GM23338 (cell line): ENCODE measurements at regions not wholly inside any gene's neighbourhood (a gene's known extent, or its start where the extent isn't known, plus 50 kb on each side); places are given as distances from the start of the nearest gene placed in this dataset.

Experiments used
- ATAC-seq: fragments of 200-7000 bp; cut with Tn5 transposase; 3 replicates; pipeline ENCODE4 v1.9.1; 2020
- DNase-seq: peaks from one replicate; pipeline ENCODE4 v3.0.0-alpha.2; 2015; ENCODE audit warnings: low spot score
- H2AFZ ChIP-seq: fragments of 200-600 bp; sonication (generic); 2 replicates; pipeline ENCODE4 v1.8.0; 2016; ENCODE audit warnings: antibody characterized with exemption, mild to moderate bottlenecking, moderate library complexity
- H3F3A ChIP-seq: fragments of 200-600 bp; sonication (generic); replicated peaks from 2 replicates; pipeline ENCODE4 v1.8.0; 2017; ENCODE audit warnings: antibody characterized with exemption, mixed run types, low read depth
- H3K27ac ChIP-seq: fragments of 200-600 bp; sonication (generic); 2 replicates; pipeline ENCODE4 v1.6.1; 2016; ENCODE audit warnings: low read depth
- H3K27me3 ChIP-seq: fragments of 200-600 bp; sonication (generic); 2 replicates; pipeline ENCODE4 v1.8.0; 2016; ENCODE audit warnings: mild to moderate bottlenecking, mixed run types, moderate library complexity; ENCODE audit not compliant: insufficient read depth
- H3K36me3 ChIP-seq: fragments of 200-600 bp; sonication (generic); 2 replicates; pipeline ENCODE4 v1.8.0; 2016; ENCODE audit warnings: mild to moderate bottlenecking; ENCODE audit not compliant: insufficient read depth
- H3K4me1 ChIP-seq: fragments of 200-600 bp; sonication (generic); 2 replicates; pipeline ENCODE4 v1.8.0; 2016; ENCODE audit warnings: mild to moderate bottlenecking, moderate library complexity; ENCODE audit not compliant: insufficient read depth
- H3K4me2 ChIP-seq: fragments of 200-600 bp; sonication (generic); 2 replicates; pipeline ENCODE4 v1.7.1; 2017; ENCODE audit warnings: mixed run types
- H3K4me3 ChIP-seq: fragments of 200-600 bp; sonication (generic); 2 replicates; pipeline ENCODE4 v1.6.1; 2016; ENCODE audit warnings: mixed run types
- H3K79me2 ChIP-seq: fragments of 200-600 bp; sonication (generic); replicated peaks from 2 replicates; pipeline ENCODE4 v1.8.0; 2017; ENCODE audit warnings: mild to moderate bottlenecking; ENCODE audit not compliant: insufficient read depth
- H3K9me2 ChIP-seq: fragments of 200-600 bp; sonication (generic); 2 replicates; pipeline ENCODE4 v1.8.0; 2017; ENCODE audit not compliant: insufficient read depth
- H4K20me1 ChIP-seq: fragments of 200-600 bp; sonication (generic); replicated peaks from 2 replicates; pipeline ENCODE4 v1.8.0; 2017; ENCODE audit warnings: mild to moderate bottlenecking; ENCODE audit not compliant: insufficient read depth
- H3K27ac Mint-ChIP-seq: 2 replicates; pipeline ENCODE4 v1.8.0; 2020; ENCODE audit warnings: inconsistent platforms, mild to moderate bottlenecking, moderate library complexity, mixed read lengths
- H3K27me3 Mint-ChIP-seq: 3 replicates; pipeline ENCODE4 v1.8.0; 2022; ENCODE audit warnings: low read depth, mild to moderate bottlenecking, moderate library complexity, mixed read lengths, inconsistent platforms; ENCODE audit not compliant: insufficient read depth, poor library complexity
- H3K36me3 Mint-ChIP-seq: 3 replicates; pipeline ENCODE4 v1.8.0; 2021; ENCODE audit warnings: low read depth, mild to moderate bottlenecking, inconsistent platforms, moderate library complexity, mixed read lengths
- H3K4me1 Mint-ChIP-seq: 3 replicates; pipeline ENCODE4 v1.8.0; 2020; ENCODE audit warnings: mild to moderate bottlenecking, inconsistent platforms, mixed read lengths
- H3K4me3 Mint-ChIP-seq: 3 replicates; pipeline ENCODE4 v1.8.0; 2021; ENCODE audit warnings: moderate library complexity, mild to moderate bottlenecking, inconsistent platforms, mixed read lengths
- H3K9me3 Mint-ChIP-seq: 3 replicates; pipeline ENCODE4 v1.8.0; 2020; ENCODE audit warnings: moderate library complexity, mild to moderate bottlenecking, inconsistent platforms, mixed read lengths
- CREB1 ChIP-seq: fragments of 250-450 bp; sonication (Bioruptor Pico); IDR thresholded peaks from 2 replicates; pipeline ENCODE4 v1.5.0; 2020; ENCODE audit warnings: low read depth, mild to moderate bottlenecking, moderate library complexity
- EZH2 ChIP-seq: fragments of 200-600 bp; sonication (generic); IDR thresholded peaks from one replicate; pipeline ENCODE4 v1.8.0; 2017; ENCODE audit warnings: antibody characterized with exemption, mild to moderate bottlenecking, low read depth; ENCODE audit not compliant: unreplicated experiment
- EZH2phosphoT487 ChIP-seq: fragments of 200-600 bp; sonication (generic); IDR thresholded peaks from one replicate; pipeline ENCODE4 v1.8.1; 2018; ENCODE audit warnings: antibody characterized with exemption; ENCODE audit not compliant: unreplicated experiment
- JUNB ChIP-seq: IDR thresholded peaks from one replicate; pipeline ENCODE4 v1.6.1; 2016; ENCODE audit warnings: antibody characterized with exemption; ENCODE audit not compliant: unreplicated experiment
- NANOG ChIP-seq: IDR thresholded peaks from 2 replicates; pipeline ENCODE4 v1.6.1; 2016; ENCODE audit warnings: antibody characterized with exemption, borderline replicate concordance
- POLR2AphosphoS5 ChIP-seq: IDR thresholded peaks from 2 replicates; pipeline ENCODE4 v1.6.1; 2016; ENCODE audit warnings: antibody characterized with exemption, low read depth
- REST ChIP-seq: IDR thresholded peaks from one replicate; pipeline ENCODE4 v1.6.1; 2018; ENCODE audit warnings: antibody characterized with exemption; ENCODE audit not compliant: unreplicated experiment
- STAT1 ChIP-seq: IDR thresholded peaks from one replicate; pipeline ENCODE4 v1.6.1; 2016; ENCODE audit warnings: antibody characterized with exemption; ENCODE audit not compliant: unreplicated experiment
- ZNF331 ChIP-seq: fragments of 250-450 bp; sonication (Bioruptor Pico); IDR thresholded peaks from 2 replicates; pipeline ENCODE4 v1.5.0; 2020; ENCODE audit warnings: low read depth, mild to moderate bottlenecking, moderate library complexity
- TF ChIP-seq, protein P1 (sequence below): IDR thresholded peaks from 2 replicates; pipeline ENCODE4 v1.6.1; 2016; ENCODE audit warnings: antibody characterized with exemption
- TF ChIP-seq, protein P2 (sequence below), 2 experiments: fragments of 200-600 bp in 1 of 2; sonication (generic) in 1 of 2; conservative IDR thresholded peaks; 2 replicates each; pipeline versions ENCODE4 v1.5.1 to v1.6.1; 2016 to 2017; ENCODE audit warnings: antibody characterized with exemption in 2 of 2, low read depth in 2 of 2, mild to moderate bottlenecking in 2 of 2, moderate library complexity in 1 of 2

- no peak for TF ChIP-seq REST
- no peak for TF ChIP-seq ZNF331 (CRISPR knock-in tag)
- TF ChIP-seq, protein P1, sequence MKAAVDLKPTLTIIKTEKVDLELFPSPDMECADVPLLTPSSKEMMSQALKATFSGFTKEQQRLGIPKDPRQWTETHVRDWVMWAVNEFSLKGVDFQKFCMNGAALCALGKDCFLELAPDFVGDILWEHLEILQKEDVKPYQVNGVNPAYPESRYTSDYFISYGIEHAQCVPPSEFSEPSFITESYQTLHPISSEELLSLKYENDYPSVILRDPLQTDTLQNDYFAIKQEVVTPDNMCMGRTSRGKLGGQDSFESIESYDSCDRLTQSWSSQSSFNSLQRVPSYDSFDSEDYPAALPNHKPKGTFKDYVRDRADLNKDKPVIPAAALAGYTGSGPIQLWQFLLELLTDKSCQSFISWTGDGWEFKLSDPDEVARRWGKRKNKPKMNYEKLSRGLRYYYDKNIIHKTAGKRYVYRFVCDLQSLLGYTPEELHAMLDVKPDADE: no peak
- TF ChIP-seq, protein P2, sequence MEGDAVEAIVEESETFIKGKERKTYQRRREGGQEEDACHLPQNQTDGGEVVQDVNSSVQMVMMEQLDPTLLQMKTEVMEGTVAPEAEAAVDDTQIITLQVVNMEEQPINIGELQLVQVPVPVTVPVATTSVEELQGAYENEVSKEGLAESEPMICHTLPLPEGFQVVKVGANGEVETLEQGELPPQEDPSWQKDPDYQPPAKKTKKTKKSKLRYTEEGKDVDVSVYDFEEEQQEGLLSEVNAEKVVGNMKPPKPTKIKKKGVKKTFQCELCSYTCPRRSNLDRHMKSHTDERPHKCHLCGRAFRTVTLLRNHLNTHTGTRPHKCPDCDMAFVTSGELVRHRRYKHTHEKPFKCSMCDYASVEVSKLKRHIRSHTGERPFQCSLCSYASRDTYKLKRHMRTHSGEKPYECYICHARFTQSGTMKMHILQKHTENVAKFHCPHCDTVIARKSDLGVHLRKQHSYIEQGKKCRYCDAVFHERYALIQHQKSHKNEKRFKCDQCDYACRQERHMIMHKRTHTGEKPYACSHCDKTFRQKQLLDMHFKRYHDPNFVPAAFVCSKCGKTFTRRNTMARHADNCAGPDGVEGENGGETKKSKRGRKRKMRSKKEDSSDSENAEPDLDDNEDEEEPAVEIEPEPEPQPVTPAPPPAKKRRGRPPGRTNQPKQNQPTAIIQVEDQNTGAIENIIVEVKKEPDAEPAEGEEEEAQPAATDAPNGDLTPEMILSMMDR (conservative IDR thresholded peaks at IDR 0.05; ENCODE audit: low read depth in 2 of 2): no peak
These were observed 94.9 kb downstream of the FAM161A start (continued) for GRCh38 chr2:61759005-61759404.

DNA sequence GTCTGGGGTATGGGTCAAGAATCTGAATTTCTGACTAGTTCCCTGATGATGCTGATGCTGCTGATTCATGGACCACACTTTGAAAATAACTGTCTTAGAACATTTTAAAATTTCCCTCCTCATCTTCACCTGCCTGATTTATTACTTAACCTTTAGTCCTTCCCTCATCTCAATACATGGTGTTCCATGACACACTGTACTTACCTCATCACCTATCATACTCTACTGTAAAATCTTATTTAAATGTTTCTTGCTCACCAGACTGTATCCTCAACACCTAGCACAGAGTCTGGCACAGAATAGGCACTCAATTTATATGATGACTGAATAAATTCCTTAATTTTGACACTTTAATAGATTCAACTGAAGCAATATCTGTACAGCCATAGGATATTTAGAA lies 95.7 kb downstream of the FAM161A start:
- H3K4me1 Mint-ChIP-seq: peaks cover 2% of the 10 kb centered on the region; the same call in 1 of the 3 replicates
- H3K27me3 Mint-ChIP-seq: peaks cover 9% of the 10 kb centered on the region
- H3K36me3 Mint-ChIP-seq: no peaks in the 10 kb centered on the region
- no peaks in the 10 kb centered on the region for H3F3A ChIP-seq
- no peak overlapping the region for H3K4me3 ChIP-seq
- no peak overlapping the region for H3K4me3 Mint-ChIP-seq
- no peak overlapping the region for H3K4me2 ChIP-seq
- no peaks in the 10 kb centered on the region for H3K79me2 ChIP-seq
- no peaks in the 10 kb centered on the region for H3K27me3 ChIP-seq
- no peaks in the 10 kb centered on the region for H4K20me1 ChIP-seq
- H3K27ac Mint-ChIP-seq: no peak overlapping the region
- DNase-seq: no peak
- no peaks in the 10 kb centered on the region for H3K36me3 ChIP-seq
- peaks cover 3% of the 10 kb centered on the region; the same call in 2 of the 3 replicates for H3K9me3 Mint-ChIP-seq
- H3K9me2 ChIP-seq: no peaks in the 10 kb centered on the region
- no peak overlapping the region for H3K27ac ChIP-seq
- no peak for ATAC-seq
- H3K4me1 ChIP-seq: no peaks in the 10 kb centered on the region
- H2AFZ ChIP-seq: no peak overlapping the region
- TF ChIP-seq NANOG (no peak), ZNF331 (CRISPR knock-in tag) (no peak), POLR2AphosphoS5 (no peak), EZH2phosphoT487 (no peak), STAT1 (no peak), CREB1 (CRISPR knock-in tag) (no peak), REST (no peak), JUNB (no peak), EZH2 (no peak)
- TF ChIP-seq, protein P1: no peak
- TF ChIP-seq, protein P2 (conservative IDR thresholded peaks at IDR 0.05; ENCODE audit: low read depth in 2 of 2): no peak
